PC-9 (cell line): ENCODE measurements at regions not wholly inside any gene's neighbourhood (a gene's known extent, or its start where the extent isn't known, plus 50 kb on each side); places are given as distances from the start of the nearest gene placed in this dataset.
"Not testable (repeated sequence)": the region's sequence is repeated elsewhere in the genome, so short reads cannot be mapped to it uniquely, and the experiment has no call there.

ENCODE experiments used
- CTCF ChIP-seq: fragments of 200-600 bp; sonication (generic); conservative IDR thresholded peaks from 2 replicates; pipeline ENCODE4 v1.6.1; 2017; ENCODE audit warnings: mixed run types, antibody characterized with exemption, mild to moderate bottlenecking, moderate library complexity
- EZH2 ChIP-seq: fragments of 200-600 bp; sonication (generic); IDR thresholded peaks from 2 replicates; pipeline ENCODE4 v1.8.0; 2017; ENCODE audit warnings: antibody characterized with exemption, low read depth

GRCh38 chr2:16235291-16235690, 294.9 kb downstream of the MYCN start:
- TF ChIP-seq CTCF, EZH2: not testable (repeated sequence)
